DMS 273 (cell line): ENCODE measurements at regions not wholly inside any gene's neighbourhood (a gene's known extent, or its start where the extent isn't known, plus 50 kb on each side); places are given as distances from the start of the nearest gene placed in this dataset.
A peak's percentile ranks its signal among the peaks of the same experiment; 100 is the strongest.

Source experiments
- DNase-seq: peaks from one replicate; lab custom pipeline; 2025; ENCODE audit not compliant: unreplicated experiment; lab: John Stamatoyannopoulos, UW

GRCh38 chr11:91819777-91820176 is 404.8 kb upstream of the FAT3 start:
- DNase-seq, result no peak

GRCh38 chr11:91819195-91819594 is 405.4 kb upstream of the FAT3 start:
- DNase-seq, result no peak

- no peak for DNase-seq
Measured at GRCh38 chr11:91817996-91818395, 406.6 kb upstream of the FAT3 start.

- DNase-seq, result no peak
Measured at GRCh38 chr11:91813263-91813662, 411.4 kb upstream of the FAT3 start.

- no peak for DNase-seq
Measured at GRCh38 chr11:91810871-91811270, 413.7 kb upstream of the FAT3 start.

- no peak for DNase-seq
Measured at GRCh38 chr11:91805293-91805692, 419.3 kb upstream of the FAT3 start.

GRCh38 chr11:91804042-91804441 is 420.6 kb upstream of the FAT3 start:
- DNase-seq, result peak; percentile 11

GRCh38 chr11:91802475-91802874 is 422.1 kb upstream of the FAT3 start:
- no peak for DNase-seq

- no peak for DNase-seq
Measured at GRCh38 chr11:91800208-91800914, 424.3 kb upstream of the FAT3 start.

GRCh38 chr11:91798240-91798639 is 426.4 kb upstream of the FAT3 start:
- DNase-seq, result no peak

- no peak for DNase-seq
Measured at GRCh38 chr11:91796999-91797398, 427.6 kb upstream of the FAT3 start.

- DNase-seq, result no peak
Measured at GRCh38 chr11:91795139-91795887, 429.3 kb upstream of the FAT3 start.

- no peak for DNase-seq
Measured at GRCh38 chr11:91794146-91794545, 430.5 kb upstream of the FAT3 start.

GRCh38 chr11:91792779-91793262 is 431.8 kb upstream of the FAT3 start:
- DNase-seq, result no peak

GRCh38 chr11:91791171-91791468 is 433.5 kb upstream of the FAT3 start:
- DNase-seq, result no peak

GRCh38 chr11:91790346-91791170 is 434.1 kb upstream of the FAT3 start:
- peak; percentile 17 for DNase-seq

GRCh38 chr11:91788764-91789163 is 435.9 kb upstream of the FAT3 start:
- no peak for DNase-seq

- no peak for DNase-seq
Measured at GRCh38 chr11:91786097-91786496, 438.5 kb upstream of the FAT3 start.

- no peak for DNase-seq
Measured at GRCh38 chr11:91783173-91783572, 441.4 kb upstream of the FAT3 start.

GRCh38 chr11:91778758-91779157 is 445.9 kb upstream of the FAT3 start:
- DNase-seq, result no peak

GRCh38 chr11:91776655-91777054 is 448.0 kb upstream of the FAT3 start:
- DNase-seq, result peak; percentile 9

- DNase-seq, result peak; percentile 45
Measured at GRCh38 chr11:91773090-91773489, 451.5 kb upstream of the FAT3 start.
